H9 (cell line): ENCODE measurements at regions not wholly inside any gene's neighbourhood (a gene's known extent, or its start where the extent isn't known, plus 50 kb on each side); places are given as distances from the start of the nearest gene placed in this dataset.

Experiments used
- DNase-seq: peaks from one replicate; pipeline ENCODE4 v3.0.0-alpha.2; 2017
- H2AFZ ChIP-seq: one replicate; pipeline ENCODE4 v1.6.1; 2013; ENCODE audit warnings: mild to moderate bottlenecking, low read length, control low read depth, moderate library complexity
- H2AK5ac ChIP-seq: 2 replicates; pipeline ENCODE4 v1.6.1; 2013; ENCODE audit warnings: low read length, control low read depth, mixed read lengths; ENCODE audit not compliant: insufficient read length
- H2BK120ac ChIP-seq: one replicate; pipeline ENCODE4 v1.6.1; 2013; ENCODE audit warnings: low read depth, mild to moderate bottlenecking, low read length, control low read depth, inconsistent platforms; ENCODE audit not compliant: poor library complexity, severe bottlenecking
- H2BK12ac ChIP-seq: 2 replicates; pipeline ENCODE4 v1.6.1; 2013; ENCODE audit warnings: low read length, control low read depth, mixed read lengths, low read depth; ENCODE audit not compliant: insufficient read length
- H2BK15ac ChIP-seq: 2 replicates; pipeline ENCODE4 v1.6.1; 2013; ENCODE audit warnings: low read depth, low read length, control low read depth
- H2BK20ac ChIP-seq: one replicate; pipeline ENCODE4 v1.6.1; 2013; ENCODE audit warnings: low read depth, mild to moderate bottlenecking, low read length, control low read depth, inconsistent platforms; ENCODE audit not compliant: poor library complexity, severe bottlenecking
- H2BK5ac ChIP-seq: 2 replicates; pipeline ENCODE4 v1.6.1; 2013; ENCODE audit warnings: low read length, control low read depth, mixed read lengths; ENCODE audit not compliant: insufficient read length
- H3K14ac ChIP-seq: 2 replicates; pipeline ENCODE4 v1.6.1; 2013; ENCODE audit warnings: low read length, control low read depth; ENCODE audit not compliant: insufficient read depth
- H3K18ac ChIP-seq: 2 replicates; pipeline ENCODE4 v1.6.1; 2013; ENCODE audit warnings: low read depth, mild to moderate bottlenecking, mixed read lengths, low read length, control low read depth; ENCODE audit not compliant: insufficient read length
- H3K23ac ChIP-seq: 2 replicates; pipeline ENCODE4 v1.6.1; 2013; ENCODE audit warnings: low read length, control low read depth, mixed read lengths, low read depth; ENCODE audit not compliant: insufficient read length
- H3K23me2 ChIP-seq: 2 replicates; pipeline ENCODE4 v1.6.1; 2013; ENCODE audit warnings: low read depth, mild to moderate bottlenecking, mixed read lengths, low read length, control low read depth; ENCODE audit not compliant: insufficient read length, poor library complexity, severe bottlenecking
- H3K27ac ChIP-seq: 2 replicates; pipeline ENCODE4 v1.5.1; 2013; ENCODE audit warnings: low read length, control low read depth, mixed read lengths, low read depth; ENCODE audit not compliant: insufficient read length
- H3K27me3 ChIP-seq: 2 replicates; pipeline ENCODE4 v1.6.1; 2013; ENCODE audit warnings: low read length, control low read depth, inconsistent platforms; ENCODE audit not compliant: insufficient read depth
- H3K4ac ChIP-seq: 2 replicates; pipeline ENCODE4 v1.6.1; 2013; ENCODE audit warnings: low read depth, mild to moderate bottlenecking, control low read depth, inconsistent platforms, low read length, moderate library complexity
- H3K4me1 ChIP-seq: 2 replicates; pipeline ENCODE4 v1.6.1; 2013; ENCODE audit warnings: low read length, control low read depth, inconsistent platforms; ENCODE audit not compliant: insufficient read depth
- H3K4me2 ChIP-seq: 2 replicates; pipeline ENCODE4 v1.6.1; 2013; ENCODE audit warnings: low read length, control low read depth, mixed read lengths; ENCODE audit not compliant: insufficient read length, insufficient read depth
- H3K56ac ChIP-seq: 2 replicates; pipeline ENCODE4 v1.6.1; 2013; ENCODE audit warnings: low read depth, mild to moderate bottlenecking, mixed read lengths, low read length, control low read depth; ENCODE audit not compliant: insufficient read length
- H3K79me1 ChIP-seq: 2 replicates; pipeline ENCODE4 v1.6.1; 2013; ENCODE audit warnings: low read depth, mild to moderate bottlenecking, moderate library complexity, low read length, control low read depth, inconsistent platforms; ENCODE audit not compliant: insufficient read depth, poor library complexity, severe bottlenecking
- H3K79me2 ChIP-seq: 2 replicates; pipeline ENCODE4 v1.6.1; 2013; ENCODE audit warnings: low read length, control low read depth, inconsistent platforms; ENCODE audit not compliant: insufficient read depth
- H3K9ac ChIP-seq: 2 replicates; pipeline ENCODE4 v1.6.1; 2013; ENCODE audit warnings: low read length, control low read depth, mixed read lengths; ENCODE audit not compliant: insufficient read length; ENCODE audit errors: extremely low read depth
- H3K9me3 ChIP-seq: one replicate; pipeline ENCODE4 v1.6.1; 2013; ENCODE audit warnings: low read depth, low read length, inconsistent platforms; ENCODE audit not compliant: control insufficient read depth
- H3T11ph ChIP-seq: one replicate; pipeline ENCODE4 v1.6.1; 2013; ENCODE audit warnings: mild to moderate bottlenecking, low read length, control low read depth, inconsistent platforms
- H4K20me1 ChIP-seq: one replicate; pipeline ENCODE4 v1.6.1; 2013; ENCODE audit not compliant: control insufficient read depth, insufficient read length, insufficient read depth
- H4K5ac ChIP-seq: 2 replicates; pipeline ENCODE4 v1.6.1; 2013; ENCODE audit warnings: low read depth, mild to moderate bottlenecking, mixed read lengths, low read length, control low read depth; ENCODE audit not compliant: insufficient read length
- H4K8ac ChIP-seq: replicated peaks from 2 replicates; pipeline ENCODE4 v1.6.1; 2013; ENCODE audit warnings: low read length, control low read depth, mixed read lengths, low read depth; ENCODE audit not compliant: insufficient read length
- H4K91ac ChIP-seq: 2 replicates; pipeline ENCODE4 v1.6.1; 2013; ENCODE audit warnings: low read depth, mild to moderate bottlenecking, moderate library complexity, mixed read lengths, low read length, control low read depth; ENCODE audit not compliant: insufficient read length
- H3K27ac Mint-ChIP-seq, 3 experiments: 2 replicates in 2 of 3; 3 replicates in 1 of 3; pipeline ENCODE4 v1.8.0; 2020 to 2021; ENCODE audit warnings: mixed read lengths in 3 of 3, mild to moderate bottlenecking in 1 of 3, moderate library complexity in 1 of 3
- H3K27me3 Mint-ChIP-seq: 2 replicates; pipeline ENCODE4 v1.8.0; 2021; ENCODE audit warnings: low read depth, mild to moderate bottlenecking, moderate library complexity, mixed read lengths
- H3K36me3 Mint-ChIP-seq, 3 experiments: 2 replicates in 2 of 3; 3 replicates in 1 of 3; pipeline ENCODE4 v1.8.0; 2020 to 2021; ENCODE audit warnings: low read depth in 3 of 3, mixed read lengths in 3 of 3; ENCODE audit not compliant: insufficient read depth in 1 of 3
- H3K4me1 Mint-ChIP-seq, 2 experiments: 2 replicates each; pipeline ENCODE4 v1.8.0; 2020; ENCODE audit warnings: mixed read lengths in 2 of 2
- H3K4me3 Mint-ChIP-seq, 2 experiments: 2 replicates in 1 of 2; 3 replicates in 1 of 2; pipeline ENCODE4 v1.8.0; 2020 to 2021; ENCODE audit warnings: mild to moderate bottlenecking in 2 of 2, mixed read lengths in 2 of 2, moderate library complexity in 1 of 2
- H3K9me3 Mint-ChIP-seq, 2 experiments: 2 replicates in 1 of 2; 3 replicates in 1 of 2; pipeline ENCODE4 v1.8.0; 2020; ENCODE audit warnings: mild to moderate bottlenecking in 2 of 2, mixed read lengths in 2 of 2, moderate library complexity in 1 of 2
- TF ChIP-seq, protein P1 (sequence below): fragments of 200-600 bp; sonication (generic); conservative IDR thresholded peaks from 3 replicates; pipeline ENCODE4 v1.8.0; 2021; ENCODE audit warnings: antibody characterized with exemption, mild to moderate bottlenecking

DNA sequence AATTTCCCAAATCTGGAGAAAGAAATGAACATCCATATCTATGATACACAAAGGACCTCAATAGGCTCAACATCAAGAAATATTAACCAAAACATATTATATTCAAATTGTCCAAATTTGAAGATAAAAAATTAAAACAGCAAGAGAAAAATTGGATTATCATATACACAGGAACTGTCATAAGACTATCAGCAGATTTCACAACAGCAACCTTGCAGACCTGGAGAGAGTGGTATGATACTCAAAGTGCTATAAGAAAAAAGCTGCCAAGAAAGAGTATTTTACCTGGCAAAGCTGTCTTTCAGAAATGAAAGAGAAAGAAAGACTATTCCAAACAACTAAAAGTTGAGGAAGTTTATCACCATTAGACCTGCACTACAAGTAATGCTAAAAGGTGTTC is 711.9 kb upstream of the RAB6C start:
- Histone ChIP-seq H3K27ac (no peak overlapping the region), H3K9me3 (peaks cover 8% of the 10 kb centered on the region), H3K9ac (no peak overlapping the region), H2BK5ac (no peak overlapping the region), H3K14ac (no peak overlapping the region), H3K27me3 (no peaks in the 10 kb centered on the region), H3T11ph (no peak overlapping the region), H2BK12ac (no peak overlapping the region), H3K4me1 (no peaks in the 10 kb centered on the region), H3K79me1 (no peaks in the 10 kb centered on the region), H4K8ac (no peak overlapping the region), H4K91ac (no peak overlapping the region), H2BK15ac (no peak overlapping the region), H2AFZ (no peak overlapping the region), H4K5ac (no peak overlapping the region), H4K20me1 (no peaks in the 10 kb centered on the region), H3K23me2 (no peaks in the 10 kb centered on the region), H2AK5ac (no peak overlapping the region), H3K23ac (no peak overlapping the region), H3K79me2 (no peaks in the 10 kb centered on the region), H3K56ac (no peak overlapping the region), H3K18ac (no peak overlapping the region), H3K4ac (no peak overlapping the region), H2BK120ac (no peak overlapping the region), H3K4me2 (no peak overlapping the region), H2BK20ac (no peak overlapping the region)
- H3K36me3 Mint-ChIP-seq, result peaks cover 5 to 16% (median 6%) of the 10 kb centered on the region in 3 experiments
- H3K9me3 Mint-ChIP-seq, result peaks cover 43 to 52% of the 10 kb centered on the region in 2 experiments
- TF ChIP-seq, protein P1, sequence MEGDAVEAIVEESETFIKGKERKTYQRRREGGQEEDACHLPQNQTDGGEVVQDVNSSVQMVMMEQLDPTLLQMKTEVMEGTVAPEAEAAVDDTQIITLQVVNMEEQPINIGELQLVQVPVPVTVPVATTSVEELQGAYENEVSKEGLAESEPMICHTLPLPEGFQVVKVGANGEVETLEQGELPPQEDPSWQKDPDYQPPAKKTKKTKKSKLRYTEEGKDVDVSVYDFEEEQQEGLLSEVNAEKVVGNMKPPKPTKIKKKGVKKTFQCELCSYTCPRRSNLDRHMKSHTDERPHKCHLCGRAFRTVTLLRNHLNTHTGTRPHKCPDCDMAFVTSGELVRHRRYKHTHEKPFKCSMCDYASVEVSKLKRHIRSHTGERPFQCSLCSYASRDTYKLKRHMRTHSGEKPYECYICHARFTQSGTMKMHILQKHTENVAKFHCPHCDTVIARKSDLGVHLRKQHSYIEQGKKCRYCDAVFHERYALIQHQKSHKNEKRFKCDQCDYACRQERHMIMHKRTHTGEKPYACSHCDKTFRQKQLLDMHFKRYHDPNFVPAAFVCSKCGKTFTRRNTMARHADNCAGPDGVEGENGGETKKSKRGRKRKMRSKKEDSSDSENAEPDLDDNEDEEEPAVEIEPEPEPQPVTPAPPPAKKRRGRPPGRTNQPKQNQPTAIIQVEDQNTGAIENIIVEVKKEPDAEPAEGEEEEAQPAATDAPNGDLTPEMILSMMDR, result no peak
- H3K4me1 Mint-ChIP-seq, result no peaks in the 10 kb centered on the region
- DNase-seq, result no peak
- no peak overlapping the region for H3K4me3 Mint-ChIP-seq
- no peaks in the 10 kb centered on the region for H3K27me3 Mint-ChIP-seq
- no peak overlapping the region for H3K27ac Mint-ChIP-seq
